GM12878 (cell line): ENCODE measurements at regions not wholly inside any gene's neighbourhood (a gene's known extent, or its start where the extent isn't known, plus 50 kb on each side); places are given as distances from the start of the nearest gene placed in this dataset.

Experiments used
- ATAC-seq: fragments of 200-7000 bp; cut with Tn5 transposase; 3 replicates; pipeline ENCODE4 v1.9.1; 2020; ENCODE audit warnings: mild to moderate bottlenecking, moderate library complexity
- BruUV-seq: library from RNA; stranded (reverse); fragments of 400-500 nt; replicated peaks from 2 replicates; lab custom pipeline; 2021; lab: Mats Ljungman, UMichigan
- CTCF ChIA-PET: fragments of 300-600 bp; sonication (Branson Sonifier 250); formaldehyde crosslinking; extraction: SDS; loops from one replicate; lab custom pipeline; 2021; ENCODE audit warnings: inconsistent platforms; lab: Yijun Ruan, JAX
- POLR2A ChIA-PET: fragments of 350-600 bp; formaldehyde crosslinking; extraction: SDS; loops from one replicate; lab custom pipeline; 2021; ENCODE audit warnings: inconsistent platforms; lab: Charles Lee
- RAD21 ChIA-PET: fragments of 300-600 bp; sonication (Branson Sonifier 250); formaldehyde crosslinking; loops from one replicate; lab custom pipeline; 2023; ENCODE audit warnings: antibody characterized with exemption; ENCODE audit not compliant: unreplicated experiment; lab: Charles Lee
- SMC1A ChIA-PET: fragments of 300-600 bp; sonication (Branson Sonifier 250); formaldehyde crosslinking; loops from one replicate; lab custom pipeline; 2023; ENCODE audit not compliant: unreplicated experiment, uncharacterized antibody; lab: Charles Lee
- DNase-seq: peaks from one replicate; pipeline ENCODE4 v3.0.0-alpha.2; 2011; ENCODE audit warnings: low read depth, low spot score
- FAIRE-seq: peaks from 3 replicates; lab custom pipeline; 2011; peaks lifted over from hg19 to GRCh38; lab: Jason Lieb, UNC
- H2AFZ ChIP-seq: 2 replicates; pipeline ENCODE4 v1.6.0; 2011; ENCODE audit warnings: low read depth, low read length, control low read depth; ENCODE audit not compliant: control insufficient read depth
- H3K27ac ChIP-seq: 2 replicates; pipeline ENCODE4 v1.5.1; 2011; ENCODE audit warnings: control low read depth; ENCODE audit not compliant: control insufficient read depth, insufficient read depth
- H3K27me3 ChIP-seq, 2 experiments: replicated peaks in 1 of 2; 2 replicates each; pipeline versions ENCODE4 v1.6.0 to v1.6.1; 2011; ENCODE audit warnings: low read length in 1 of 2; ENCODE audit not compliant: control insufficient read depth in 2 of 2, insufficient read depth in 2 of 2
- H3K36me3 ChIP-seq, 2 experiments: 2 replicates each; pipeline ENCODE4 v1.5.1; 2011; ENCODE audit warnings: low read length in 1 of 2; ENCODE audit not compliant: control insufficient read depth in 2 of 2, insufficient read depth in 2 of 2
- H3K4me1 ChIP-seq: 2 replicates; pipeline ENCODE4 v1.6.1; 2011; ENCODE audit warnings: mild to moderate bottlenecking, low read length, moderate library complexity, mixed read lengths; ENCODE audit not compliant: control insufficient read depth, insufficient read depth
- H3K4me2 ChIP-seq: 2 replicates; pipeline ENCODE4 v1.6.0; 2011; ENCODE audit warnings: control low read depth; ENCODE audit not compliant: control insufficient read depth, insufficient read depth
- H3K4me3 ChIP-seq: fragments of 200-600 bp; sonication (generic); 2 replicates; pipeline ENCODE4 v1.5.1; 2016
- H3K79me2 ChIP-seq: 2 replicates; pipeline ENCODE4 v1.6.0; 2011; ENCODE audit warnings: low read length; ENCODE audit not compliant: control insufficient read depth, insufficient read depth
- H3K9ac ChIP-seq: 2 replicates; pipeline ENCODE4 v1.8.0; 2011; ENCODE audit warnings: low read length, control low read depth, mixed read lengths; ENCODE audit not compliant: control insufficient read depth, insufficient read depth
- H3K9me3 ChIP-seq: replicated peaks from 3 replicates; pipeline ENCODE4 v1.5.1; 2011; ENCODE audit warnings: mild to moderate bottlenecking, low read length; ENCODE audit not compliant: control insufficient read depth, insufficient read depth
- H4K20me1 ChIP-seq: 2 replicates; pipeline ENCODE4 v1.6.0; 2011; ENCODE audit not compliant: control insufficient read depth, insufficient read depth
- CBFB ChIP-seq: IDR thresholded peaks from 2 replicates; pipeline ENCODE4 v1.6.1; 2016; ENCODE audit warnings: antibody characterized with exemption, low read depth
- CHD1 ChIP-seq: IDR thresholded peaks from 2 replicates; pipeline ENCODE4 v1.6.1; 2012; ENCODE audit warnings: low read depth, low read length, improper control_type of control experiment
- EGR1 ChIP-seq, 2 experiments: IDR thresholded peaks; 1 replicate in 1 of 2; 2 replicates in 1 of 2; pipeline ENCODE4 v1.6.1; 2011 to 2012; ENCODE audit warnings: low read depth in 2 of 2, low read length in 2 of 2, borderline replicate concordance in 1 of 2, mild to moderate bottlenecking in 1 of 2, moderate library complexity in 1 of 2
- GABPA ChIP-seq: IDR thresholded peaks from 2 replicates; pipeline ENCODE4 v1.6.1; 2014; ENCODE audit warnings: antibody characterized with exemption, low read depth, mild to moderate bottlenecking, inconsistent platforms
- IRF3 ChIP-seq: fragments of 450-650 bp; IDR thresholded peaks from 2 replicates; pipeline ENCODE4 v1.6.1; 2014; ENCODE audit warnings: mild to moderate bottlenecking
- KDM1A ChIP-seq: fragments of 200-600 bp; sonication (generic); IDR thresholded peaks from 2 replicates; pipeline ENCODE4 v1.6.1; 2016; ENCODE audit warnings: borderline replicate concordance
- MEF2B ChIP-seq: fragments of 450-650 bp; IDR thresholded peaks from 2 replicates; pipeline ENCODE4 v1.6.1; 2018; ENCODE audit warnings: mild to moderate bottlenecking, moderate library complexity; ENCODE audit not compliant: partially characterized antibody, poor library complexity, severe bottlenecking
- MLLT1 ChIP-seq: fragments of 450-650 bp; IDR thresholded peaks from 2 replicates; pipeline ENCODE4 v1.6.1; 2016; ENCODE audit warnings: mild to moderate bottlenecking
- MTA3 ChIP-seq: IDR thresholded peaks from 2 replicates; pipeline ENCODE4 v1.6.1; 2012; ENCODE audit warnings: low read length, inconsistent platforms, borderline replicate concordance
- NFXL1 ChIP-seq: fragments of 450-650 bp; IDR thresholded peaks from 2 replicates; pipeline ENCODE4 v1.6.1; 2017; ENCODE audit warnings: antibody characterized with exemption, mild to moderate bottlenecking, borderline replicate concordance
- NR2C1 ChIP-seq: fragments of 450-650 bp; IDR thresholded peaks from 2 replicates; pipeline ENCODE4 v1.6.1; 2017; ENCODE audit warnings: antibody characterized with exemption, mild to moderate bottlenecking, moderate library complexity
- SPI1 ChIP-seq: IDR thresholded peaks from 2 replicates; pipeline ENCODE4 v1.6.1; 2011; ENCODE audit warnings: low read depth, mild to moderate bottlenecking, low read length, moderate library complexity, borderline replicate concordance; ENCODE audit not compliant: insufficient read depth
- SREBF2 ChIP-seq: IDR thresholded peaks from 2 replicates; pipeline ENCODE4 v1.6.1; 2012; ENCODE audit warnings: mild to moderate bottlenecking, low read length
- TAF1 ChIP-seq: IDR thresholded peaks from 2 replicates; pipeline ENCODE4 v1.6.1; 2011; ENCODE audit warnings: mild to moderate bottlenecking, low read depth, low read length, borderline replicate concordance
- TARDBP ChIP-seq: IDR thresholded peaks from 2 replicates; pipeline ENCODE4 v1.6.1; 2016; ENCODE audit warnings: borderline replicate concordance
- TCF7 ChIP-seq: IDR thresholded peaks from 2 replicates; pipeline ENCODE4 v1.6.1; 2014; ENCODE audit warnings: antibody characterized with exemption, borderline replicate concordance
- YY1 ChIP-seq: IDR thresholded peaks from 2 replicates; pipeline ENCODE4 v1.6.1; 2011; ENCODE audit warnings: low read depth, mild to moderate bottlenecking, low read length
- ZBTB11 ChIP-seq: fragments of 450-650 bp; formaldehyde crosslinking; IDR thresholded peaks from 2 replicates; pipeline ENCODE4 v1.5.0; 2022; ENCODE audit warnings: mild to moderate bottlenecking, missing genetic modification characterization
- ZNF24 ChIP-seq: fragments of 450-650 bp; IDR thresholded peaks from 2 replicates; pipeline ENCODE4 v1.6.1; 2017; ENCODE audit warnings: antibody characterized with exemption, mild to moderate bottlenecking
- ZSCAN29 ChIP-seq: fragments of 450-650 bp; IDR thresholded peaks from 2 replicates; pipeline ENCODE4 v1.6.1; 2017; ENCODE audit warnings: mild to moderate bottlenecking, moderate library complexity
- WGBS: methylation state at CpG from one replicate; pipeline ENCODE4 v1.1.6; 2016; ENCODE audit warnings: low lambda C conversion rate; ENCODE audit not compliant: insufficient replicate concordance, insufficient coverage; ENCODE audit errors: missing lambda C conversion rate; 5-methylcytosine and 5-hydroxymethylcytosine counted together
- in situ Hi-C: fragments of 300-500 bp; cut with MboI; formaldehyde crosslinking; loops from 9 replicates; pipeline ENCODE4 v1.14.3; 2018; ENCODE audit warnings: mixed read lengths
- intact Hi-C: fragments of 100-400 bp; cut with micrococcal nuclease; formaldehyde crosslinking; loops from one replicate; pipeline ENCODE4 v1.14.2; 2022; ENCODE audit not compliant: unreplicated experiment

- FAIRE-seq (no peak), DNase-seq (no peak), ATAC-seq (no peak)
- H3K4me1 ChIP-seq, result no peaks in the 10 kb centered on the region
- H3K4me3 ChIP-seq, result no peak overlapping the region
- TF ChIP-seq YY1 (no peak), MEF2B (no peak), TARDBP (no peak), KDM1A (no peak), SREBF2 (no peak), MTA3 (no peak), NFXL1 (no peak), SPI1 (no peak), CHD1 (no peak), ZSCAN29 (no peak), GABPA (no peak), ZNF24 (no peak), MLLT1 (no peak), TAF1 (no peak), EGR1 (IDR thresholded peaks at IDR 0.05; ENCODE audit: borderline replicate concordance in 1 of 2, low read depth in 2 of 2, low read length in 2 of 2) (no peak), ZBTB11 (CRISPR knock-in tag) (no peak), NR2C1 (no peak), TCF7 (no peak), IRF3 (no peak), CBFB (no peak)
- in situ Hi-C loops, result no loop called here
- ChIA-PET POLR2A (no interaction called here), RAD21 (no interaction called here), CTCF (interaction anchor here (0.6 kb wide), 1 partner anchor 9 kb away, joined by 3 read pairs; no protein-coding TSS in a partner anchor), SMC1A (no interaction called here)
- no peak overlapping the region for H2AFZ ChIP-seq
- no peaks in the 10 kb centered on the region for H3K79me2 ChIP-seq
- no peak overlapping the region for H3K4me2 ChIP-seq
- H3K27me3 ChIP-seq, result no peaks in the 10 kb centered on the region
- H3K27ac ChIP-seq, result no peak overlapping the region
- H3K9ac ChIP-seq, result no peak overlapping the region
- no peaks in the 10 kb centered on the region for H3K9me3 ChIP-seq
- no peaks in the 10 kb centered on the region for H3K36me3 ChIP-seq
- intact Hi-C loops, result no loop called here
- BruUV-seq, result no TSS peak
- 32% methylated on average over 12 of the region's 12 CpGs for WGBS
- H4K20me1 ChIP-seq, result no peaks in the 10 kb centered on the region
These were observed 95.9 kb upstream of the NPTX2 start for GRCh38 chr7:98521089-98521692.
